GM12801 (cell line): ENCODE measurements at regions not wholly inside any gene's neighbourhood (a gene's known extent, or its start where the extent isn't known, plus 50 kb on each side); places are given as distances from the start of the nearest gene placed in this dataset.

Experiments
- CTCF ChIP-seq: IDR thresholded peaks from one replicate; pipeline ENCODE4 v1.5.1; 2011; ENCODE audit warnings: control low read depth; ENCODE audit not compliant: insufficient read length; ENCODE audit errors: extremely low read depth

- TF ChIP-seq CTCF: no peak
Measured at GRCh38 chr3:66606868-66607267, 106.0 kb upstream of the LRIG1 start.

GRCh38 chr3:66609660-66610561, 109.1 kb upstream of the LRIG1 start:
- TF ChIP-seq CTCF: no peak

GRCh38 chr3:66610562-66610909, 109.7 kb upstream of the LRIG1 start:
- TF ChIP-seq CTCF: no peak

- TF ChIP-seq CTCF: no peak
Measured at GRCh38 chr3:66615643-66616301, 115.0 kb upstream of the LRIG1 start.

GRCh38 chr3:66617351-66617750, 116.5 kb upstream of the LRIG1 start:
- no peak for TF ChIP-seq CTCF

GRCh38 chr3:66618066-66618465, 117.2 kb upstream of the LRIG1 start:
- TF ChIP-seq CTCF: no peak

GRCh38 chr3:66620296-66620695, 119.5 kb upstream of the LRIG1 start:
- TF ChIP-seq CTCF: no peak
